ENCODE measurements at regions not wholly inside any gene's neighbourhood (a gene's known extent, or its start where the extent isn't known, plus 50 kb on each side); places are given as distances from the start of the nearest gene placed in this dataset.

DNA sequence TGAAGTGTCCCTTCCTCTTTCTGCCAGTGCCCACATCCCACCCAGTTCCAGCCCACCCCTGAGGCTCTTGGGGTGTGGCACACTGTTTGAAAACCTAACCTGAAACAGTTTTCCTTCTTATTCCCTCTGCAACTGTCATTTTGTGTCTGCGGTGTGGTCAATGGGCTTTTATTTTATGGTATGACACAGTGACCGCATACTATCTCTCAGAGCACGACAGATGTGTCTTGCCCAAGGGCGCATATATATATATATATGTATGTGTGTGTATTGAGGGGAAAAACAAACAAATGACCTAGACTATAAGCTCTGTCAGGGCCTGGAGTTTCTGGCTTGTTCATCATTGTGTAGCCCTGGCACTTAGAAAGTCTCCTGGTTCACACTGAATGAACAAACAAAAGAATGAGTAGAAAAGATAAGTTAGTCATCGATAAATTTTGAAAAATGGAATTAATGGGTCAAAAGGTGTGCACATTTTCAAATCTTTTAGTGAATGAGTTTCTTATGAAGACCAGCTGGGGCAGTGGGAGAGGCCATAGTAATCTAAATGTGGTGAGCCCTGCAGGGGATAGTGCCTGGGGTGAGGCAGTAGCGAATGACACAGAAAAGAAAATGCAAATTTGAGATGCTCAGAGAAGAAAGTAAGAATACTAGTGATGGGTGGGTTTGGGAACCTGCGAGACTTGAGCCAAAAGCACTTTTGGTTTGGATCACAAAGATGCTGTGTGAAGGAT lies 198.4 kb downstream of the SNX10 start:
- DNase-seq, result no peak

- no peak for DNase-seq
Observed at GRCh38 chr7:26490640-26491624, 199.3 kb downstream of the SNX10 start.

GRCh38 chr7:26492816-26493215 lies 201.2 kb downstream of the SNX10 start:
- no peak for DNase-seq

- DNase-seq, result no peak
Observed at GRCh38 chr7:26493737-26494428, 202.2 kb downstream of the SNX10 start.

DNA sequence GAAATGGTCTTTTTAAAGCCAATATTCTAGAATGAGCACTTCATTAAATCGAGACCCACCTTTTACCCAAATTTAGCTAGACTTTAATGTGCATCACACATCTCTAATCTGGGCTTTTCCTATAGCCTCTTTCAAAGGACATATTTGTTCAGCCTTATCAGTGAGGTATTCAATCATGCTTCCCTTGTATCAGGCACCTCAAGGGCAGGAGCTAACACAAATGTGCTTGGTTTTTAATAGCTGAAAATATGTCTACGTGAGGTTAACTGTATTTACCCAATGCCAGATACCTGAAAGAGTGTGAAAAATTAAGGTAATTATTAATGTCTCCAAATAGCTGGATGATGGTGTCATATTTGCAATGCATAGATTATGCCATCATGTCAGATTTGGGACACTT lies 203.9 kb downstream of the SNX10 start:
- DNase-seq, result no peak

GRCh38 chr7:26497801-26498596 lies 206.3 kb downstream of the SNX10 start:
- no peak for DNase-seq

- DNase-seq, result no peak
Observed at GRCh38 chr7:26499315-26499897, 207.7 kb downstream of the SNX10 start.

- peak in 1 of 5 donors; percentile 12 for DNase-seq
Observed at GRCh38 chr7:26500749-26501352, 209.2 kb downstream of the SNX10 start.

GRCh38 chr7:26504411-26505120 lies 212.9 kb downstream of the SNX10 start:
- no peak for DNase-seq

- DNase-seq, result no peak
Observed at GRCh38 chr7:26506196-26506595, 214.5 kb downstream of the SNX10 start.

DNA sequence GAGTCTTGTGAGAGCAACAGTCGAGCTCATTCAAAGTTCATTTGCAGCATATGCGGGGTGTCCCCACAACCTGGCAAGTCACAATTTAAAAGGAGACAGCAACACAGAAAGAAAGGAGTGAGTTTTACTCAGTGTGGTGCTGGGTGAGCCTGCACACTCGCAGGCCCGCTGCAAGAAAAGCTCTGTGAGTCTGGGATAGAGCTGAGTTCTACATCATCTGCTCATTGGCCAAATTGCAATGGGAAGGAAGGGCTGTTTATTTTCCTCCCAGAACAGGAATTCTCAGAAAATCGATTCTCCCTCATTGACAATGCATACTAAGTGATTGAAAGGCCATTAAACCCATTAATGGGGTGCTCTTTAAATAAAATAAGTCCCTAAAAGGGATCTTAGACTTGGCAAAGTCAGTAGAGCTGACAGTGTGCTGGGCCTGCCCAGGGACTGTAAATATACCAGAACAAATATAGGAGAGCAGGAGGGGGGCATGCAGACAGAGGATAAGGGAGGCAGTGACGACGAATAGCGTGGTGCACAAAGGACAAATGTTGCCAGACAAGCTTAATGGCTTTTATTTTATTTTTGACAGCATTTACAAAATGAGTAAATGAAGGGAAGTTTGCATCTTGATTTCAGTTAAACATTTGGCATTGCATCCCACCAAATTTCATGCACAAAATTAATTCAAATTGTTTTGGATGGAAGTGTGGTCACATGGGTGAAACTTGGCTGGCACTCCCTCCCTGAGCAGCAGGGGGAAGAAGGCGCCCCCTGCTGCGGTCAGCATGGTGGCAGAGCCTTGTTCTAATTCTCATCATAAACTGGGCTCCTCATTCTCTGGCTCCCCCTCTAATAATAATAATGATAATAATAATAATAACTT lies 215.7 kb downstream of the SNX10 start:
- no peak for DNase-seq

- no peak for DNase-seq
Observed at GRCh38 chr7:26508481-26508880, 216.8 kb downstream of the SNX10 start.

DNA sequence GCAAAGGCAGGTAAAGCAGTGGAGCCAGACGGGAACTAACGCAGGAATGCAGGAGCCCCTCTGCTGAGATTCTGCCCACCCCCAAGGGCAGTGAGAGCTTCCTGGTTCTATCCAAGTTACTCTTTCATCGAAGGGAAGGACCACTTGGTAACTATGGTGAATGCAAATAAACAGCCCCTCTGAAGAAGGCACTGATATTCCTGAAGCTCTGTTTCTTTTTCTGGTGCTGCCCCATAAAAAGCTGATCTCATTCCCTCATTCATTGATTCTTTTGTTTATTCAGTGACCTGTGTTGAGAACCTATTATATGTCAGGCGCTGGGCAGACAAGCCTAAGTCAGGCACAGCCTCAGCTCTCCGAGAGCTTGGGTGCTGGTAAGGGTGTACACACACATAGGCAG lies 217.3 kb downstream of the SNX10 start:
- no peak for DNase-seq

GRCh38 chr7:26510231-26510957 lies 218.7 kb downstream of the SNX10 start:
- DNase-seq, result no peak

DNA sequence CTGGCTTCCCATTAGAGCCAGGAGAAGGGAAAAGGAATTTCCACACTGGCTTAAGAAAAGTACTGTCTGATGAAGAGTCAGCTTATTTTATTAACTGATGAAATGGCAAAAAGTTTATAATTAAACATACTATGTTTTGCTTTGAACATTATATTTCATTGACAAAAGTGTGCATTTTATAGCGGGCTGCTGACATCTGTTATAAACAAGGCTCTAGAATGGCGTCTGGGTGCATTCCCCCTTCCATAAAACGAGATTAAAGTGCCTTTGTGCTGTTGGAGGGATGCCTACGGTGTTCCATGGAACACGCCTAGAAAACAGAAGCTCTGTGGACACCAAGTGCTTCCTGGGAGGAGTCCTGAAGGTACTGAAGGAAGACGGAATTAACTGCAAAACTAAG lies 220.2 kb downstream of the SNX10 start:
- DNase-seq, result no peak

GRCh38 chr7:26512737-26513136 lies 221.1 kb downstream of the SNX10 start:
- DNase-seq, result no peak

- no peak for DNase-seq
Observed at GRCh38 chr7:26513948-26514347, 222.3 kb downstream of the SNX10 start.

GRCh38 chr7:26514633-26515032 lies 223.0 kb downstream of the SNX10 start:
- DNase-seq, result no peak

GRCh38 chr7:26515314-26515842 lies 223.7 kb downstream of the SNX10 start:
- no peak for DNase-seq

Measured in T-helper 1 cell (primary cell).